Activated B cell treated with CpG ODN at 0.5 μM for 24 hours (primary cell): ENCODE measurements at regions not wholly inside any gene's neighbourhood (a gene's known extent, or its start where the extent isn't known, plus 50 kb on each side); places are given as distances from the start of the nearest gene placed in this dataset.

Experiments used
- ATAC-seq: fragments of 200-7000 bp; cut with Tn5 transposase; one replicate; pipeline ENCODE4 v1.10.0; 2021; ENCODE audit warnings: low read depth, mild to moderate bottlenecking, moderate library complexity
- CTCF ChIA-PET: fragments of 350-600 bp; sonication (Branson Sonifier 250); formaldehyde crosslinking; loops from one replicate; lab custom pipeline; 2021; ENCODE audit warnings: antibody characterized with exemption; lab: Charles Lee
- POLR2A ChIA-PET: fragments of 350-600 bp; sonication (Branson Sonifier 250); formaldehyde crosslinking; loops from one replicate; lab custom pipeline; 2021; ENCODE audit warnings: antibody characterized with exemption; lab: Charles Lee
- DNase-seq: peaks from one replicate; pipeline ENCODE4 v3.0.0; 2022
- H3K27ac Mint-ChIP-seq: one replicate; pipeline ENCODE4 v1.8.0; 2020; ENCODE audit warnings: mixed read lengths
- H3K27me3 Mint-ChIP-seq: one replicate; pipeline ENCODE4 v1.8.0; 2021; ENCODE audit warnings: mixed read lengths
- H3K36me3 Mint-ChIP-seq: one replicate; pipeline ENCODE4 v1.8.0; 2021; ENCODE audit warnings: low read depth, mixed read lengths
- H3K4me1 Mint-ChIP-seq: one replicate; pipeline ENCODE4 v1.8.0; 2021; ENCODE audit warnings: mixed read lengths
- H3K4me3 Mint-ChIP-seq: one replicate; pipeline ENCODE4 v1.8.0; 2020; ENCODE audit warnings: mild to moderate bottlenecking, mixed read lengths
- H3K9me3 Mint-ChIP-seq: one replicate; pipeline ENCODE4 v1.8.0; 2020; ENCODE audit warnings: mixed read lengths
- intact Hi-C: fragments of 100-400 bp; cut with micrococcal nuclease; formaldehyde crosslinking; loops from one replicate; pipeline ENCODE4 v1.15.1; 2024
- TF ChIP-seq, protein P1 (sequence below): fragments of 200-600 bp; IDR thresholded peaks from one replicate; pipeline ENCODE4 v1.8.0; 2022; ENCODE audit warnings: antibody characterized with exemption, mild to moderate bottlenecking

DNA sequence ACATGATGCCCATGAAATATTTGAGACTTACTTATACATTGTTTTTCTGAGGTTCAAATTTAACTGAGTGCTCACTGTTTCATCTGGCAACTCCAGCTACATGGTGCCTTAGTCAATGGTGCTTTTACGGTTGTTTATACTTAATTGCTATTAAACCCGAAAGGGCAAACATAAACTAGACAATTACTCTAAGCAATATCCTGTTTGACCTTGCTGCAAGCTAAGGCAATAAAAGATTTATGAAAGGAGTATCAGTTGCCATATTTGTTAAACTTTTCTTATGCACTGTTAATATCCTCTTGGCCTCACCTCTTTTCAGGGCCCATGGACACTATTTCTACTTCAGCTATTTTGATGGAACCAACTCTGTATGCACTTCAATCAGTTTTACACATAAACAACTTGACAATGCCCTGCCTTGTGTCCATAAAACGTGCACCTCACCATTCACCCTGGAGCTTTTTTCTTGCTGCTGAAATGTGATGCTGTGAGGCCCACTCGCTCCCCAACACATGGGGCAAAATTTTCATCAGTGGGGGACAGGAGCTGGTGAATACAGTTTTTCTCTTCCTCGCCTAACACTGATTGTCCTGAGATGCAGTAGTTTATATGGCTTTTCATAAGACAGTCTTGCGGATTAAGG, 64.1 kb upstream of the HIF1A start:
- no peaks in the 10 kb centered on the region for H3K27me3 Mint-ChIP-seq
- intact Hi-C loops = no loop called here
- H3K36me3 Mint-ChIP-seq = no peaks in the 10 kb centered on the region
- ChIA-PET POLR2A (no interaction called here), CTCF (no interaction called here)
- no peak for DNase-seq
- H3K4me3 Mint-ChIP-seq = no peak overlapping the region
- H3K4me1 Mint-ChIP-seq = peaks cover 9% of the 10 kb centered on the region
- no peaks in the 10 kb centered on the region for H3K9me3 Mint-ChIP-seq
- TF ChIP-seq, protein P1, sequence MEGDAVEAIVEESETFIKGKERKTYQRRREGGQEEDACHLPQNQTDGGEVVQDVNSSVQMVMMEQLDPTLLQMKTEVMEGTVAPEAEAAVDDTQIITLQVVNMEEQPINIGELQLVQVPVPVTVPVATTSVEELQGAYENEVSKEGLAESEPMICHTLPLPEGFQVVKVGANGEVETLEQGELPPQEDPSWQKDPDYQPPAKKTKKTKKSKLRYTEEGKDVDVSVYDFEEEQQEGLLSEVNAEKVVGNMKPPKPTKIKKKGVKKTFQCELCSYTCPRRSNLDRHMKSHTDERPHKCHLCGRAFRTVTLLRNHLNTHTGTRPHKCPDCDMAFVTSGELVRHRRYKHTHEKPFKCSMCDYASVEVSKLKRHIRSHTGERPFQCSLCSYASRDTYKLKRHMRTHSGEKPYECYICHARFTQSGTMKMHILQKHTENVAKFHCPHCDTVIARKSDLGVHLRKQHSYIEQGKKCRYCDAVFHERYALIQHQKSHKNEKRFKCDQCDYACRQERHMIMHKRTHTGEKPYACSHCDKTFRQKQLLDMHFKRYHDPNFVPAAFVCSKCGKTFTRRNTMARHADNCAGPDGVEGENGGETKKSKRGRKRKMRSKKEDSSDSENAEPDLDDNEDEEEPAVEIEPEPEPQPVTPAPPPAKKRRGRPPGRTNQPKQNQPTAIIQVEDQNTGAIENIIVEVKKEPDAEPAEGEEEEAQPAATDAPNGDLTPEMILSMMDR = no peak
- no peak for ATAC-seq
- H3K27ac Mint-ChIP-seq = no peak overlapping the region

DNA sequence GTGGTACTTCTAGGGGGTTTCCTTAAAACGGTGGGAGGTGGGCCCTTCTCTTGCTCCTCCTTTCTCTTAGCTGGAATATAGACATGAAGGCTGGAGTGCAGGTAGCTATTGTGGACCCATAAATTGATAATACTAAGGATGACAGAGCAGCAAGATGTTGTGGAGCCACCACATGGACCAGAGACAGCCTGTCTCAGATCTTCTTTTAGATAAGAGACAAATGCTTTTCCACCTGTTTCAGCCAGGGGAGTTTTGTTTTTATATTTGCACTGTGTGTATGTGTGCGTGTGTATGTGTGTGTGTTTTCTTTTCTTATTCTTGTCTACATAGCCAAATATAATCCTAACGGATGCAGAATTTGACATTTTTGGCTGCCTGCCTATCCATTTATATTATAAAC, 62.9 kb upstream of the HIF1A start:
- Mint-ChIP-seq H3K36me3 (no peaks in the 10 kb centered on the region), H3K27ac (no peak overlapping the region), H3K9me3 (no peaks in the 10 kb centered on the region), H3K27me3 (no peaks in the 10 kb centered on the region), H3K4me3 (no peak overlapping the region), H3K4me1 (peaks cover 20% of the 10 kb centered on the region)
- ChIA-PET CTCF (no interaction called here), POLR2A (no interaction called here)
- ATAC-seq = no peak
- intact Hi-C loops = no loop called here
- DNase-seq = no peak
- TF ChIP-seq, protein P1 = no peak

DNA sequence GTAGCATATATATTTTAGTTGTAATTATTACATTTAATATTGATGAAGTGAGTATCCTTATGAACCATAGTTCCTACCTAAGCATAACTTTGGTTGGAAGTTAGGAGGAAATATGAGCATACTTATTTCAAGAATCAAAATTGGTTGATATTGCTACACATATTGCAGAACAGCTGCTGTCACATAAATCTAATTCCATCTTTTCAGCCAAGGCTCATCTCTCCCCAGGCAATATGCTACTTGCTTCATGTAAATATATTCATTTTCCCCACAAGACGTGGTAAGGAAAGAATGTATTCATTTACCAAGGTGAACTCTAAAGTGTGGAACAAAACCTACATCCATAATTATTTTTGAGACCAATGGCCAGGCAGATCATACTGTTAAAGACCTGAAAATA, 62.5 kb upstream of the HIF1A start:
- intact Hi-C loops = no loop called here
- no peaks in the 10 kb centered on the region for H3K36me3 Mint-ChIP-seq
- CTCF ChIA-PET = no interaction called here

DNA sequence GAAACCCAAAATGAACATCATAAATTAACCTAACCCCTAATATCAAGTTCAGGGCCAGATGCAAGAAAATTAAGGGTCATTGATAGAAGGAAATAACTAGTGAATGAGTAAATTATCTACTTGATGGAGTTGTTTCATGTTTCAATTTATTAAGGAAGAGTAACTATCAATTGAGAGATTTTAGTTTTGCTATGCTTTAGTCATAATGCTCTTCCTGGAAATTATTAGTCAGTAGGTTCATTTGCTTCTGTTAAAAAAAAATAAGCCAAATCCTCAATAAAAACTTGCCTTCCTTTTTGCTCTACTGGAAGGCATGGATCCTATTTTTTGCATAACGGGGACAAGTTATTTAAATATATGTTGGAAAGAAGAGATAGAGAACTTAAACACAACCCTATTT, 59.0 kb upstream of the HIF1A start:
- Mint-ChIP-seq H3K27me3 (no peaks in the 10 kb centered on the region), H3K27ac (peak overlapping the region; percentile 69), H3K4me3 (peak overlapping the region; percentile 56), H3K4me1 (peaks cover 25% of the 10 kb centered on the region), H3K9me3 (no peaks in the 10 kb centered on the region), H3K36me3 (no peaks in the 10 kb centered on the region)
- no peak for DNase-seq
- intact Hi-C loops = loop anchor here (1.0 to 2.0 kb wide), 2 partner anchors 27 to 59 kb away; partner anchors contain the start of gene HIF1A
- no peak for ATAC-seq
- CTCF ChIA-PET = interaction anchor here (1.1 kb wide), 1 partner anchor 161 kb away, joined by 4 read pairs; no protein-coding TSS in a partner anchor
- POLR2A ChIA-PET = interaction anchor here (0.6 to 1.6 kb wide), 5 partner anchors 16 to 160 kb away, joined by 3 to 5 read pairs (median 4); no protein-coding TSS in a partner anchor
- TF ChIP-seq, protein P1 = no peak

More for the DNA sequence above, 62.5 kb upstream of the HIF1A start:
- Mint-ChIP-seq H3K4me3 (no peak overlapping the region), H3K4me1 (peaks cover 21% of the 10 kb centered on the region), H3K9me3 (no peaks in the 10 kb centered on the region), H3K27ac (no peak overlapping the region), H3K27me3 (no peaks in the 10 kb centered on the region)
- POLR2A ChIA-PET = no interaction called here
- ATAC-seq = no peak
- TF ChIP-seq, protein P1 = no peak
- DNase-seq = no peak

DNA sequence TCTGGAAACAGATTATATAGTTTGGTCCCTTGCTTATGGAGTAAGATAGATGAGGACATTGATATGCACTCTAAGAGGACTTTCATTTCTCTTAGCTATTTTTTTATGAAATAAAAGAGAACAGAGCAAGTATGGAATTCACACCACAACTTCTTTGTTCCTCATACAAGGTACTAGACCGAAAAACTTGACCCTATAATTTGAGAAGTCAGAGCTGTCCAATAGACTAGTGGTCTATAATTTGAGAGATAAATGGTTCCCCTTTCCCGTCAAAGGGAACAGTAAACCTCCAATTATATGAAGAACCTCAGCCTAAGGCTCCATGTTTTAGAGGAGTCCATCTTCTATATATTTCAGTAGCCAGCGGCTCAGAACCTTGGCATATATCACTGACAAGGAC, 58.5 kb upstream of the HIF1A start:
- ATAC-seq (peak; percentile 74), DNase-seq (no peak)
- no peaks in the 10 kb centered on the region for H3K36me3 Mint-ChIP-seq
- TF ChIP-seq, protein P1 = no peak
- H3K4me3 Mint-ChIP-seq = peak overlapping the region; percentile 56
- POLR2A ChIA-PET = interaction anchor here (0.6 to 1.6 kb wide), 4 partner anchors 16 to 158 kb away, joined by 3 to 5 read pairs (median 4); no protein-coding TSS in a partner anchor
- no peaks in the 10 kb centered on the region for H3K27me3 Mint-ChIP-seq
- H3K9me3 Mint-ChIP-seq = no peaks in the 10 kb centered on the region
- peak overlapping the region; percentile 69 for H3K27ac Mint-ChIP-seq
- intact Hi-C loops = loop anchor here (1.0 to 2.0 kb wide), 2 partner anchors 27 to 58 kb away; partner anchors contain the start of gene HIF1A
- CTCF ChIA-PET = interaction anchor here (1.1 kb wide), 1 partner anchor 161 kb away, joined by 4 read pairs; no protein-coding TSS in a partner anchor
- peaks cover 25% of the 10 kb centered on the region for H3K4me1 Mint-ChIP-seq
